Epithelial cell of esophagus (primary cell): ENCODE measurements at regions not wholly inside any gene's neighbourhood (a gene's known extent, or its start where the extent isn't known, plus 50 kb on each side); places are given as distances from the start of the nearest gene placed in this dataset.

Source experiments
- DNase-seq: peaks from one replicate; pipeline ENCODE4 v3.0.0; 2010; ENCODE audit warnings: low read depth
- H3K4me3 ChIP-seq: 2 replicates; pipeline ENCODE4 v1.5.1; 2011; ENCODE audit warnings: mild to moderate bottlenecking, low read length, control low read depth
- CTCF ChIP-seq: IDR thresholded peaks from 2 replicates; pipeline ENCODE4 v1.5.1; 2011; ENCODE audit warnings: low read depth, mild to moderate bottlenecking, low read length, control low read depth, inconsistent platforms; ENCODE audit not compliant: insufficient read depth; ENCODE audit errors: missing control alignments

- DNase-seq, result peak; percentile 91
- no peak overlapping the region for H3K4me3 ChIP-seq
- TF ChIP-seq CTCF, result peak; percentile 21
Observed at GRCh38 chr3:71972031-71972430, 187.1 kb upstream of the PROK2 start.

GRCh38 chr3:71968544-71968943, 183.6 kb upstream of the PROK2 start:
- DNase-seq, result no peak
- no peak for TF ChIP-seq CTCF
- H3K4me3 ChIP-seq, result no peak overlapping the region

- no peak for TF ChIP-seq CTCF
Observed at GRCh38 chr3:71966185-71966584, 181.2 kb upstream of the PROK2 start.

DNA sequence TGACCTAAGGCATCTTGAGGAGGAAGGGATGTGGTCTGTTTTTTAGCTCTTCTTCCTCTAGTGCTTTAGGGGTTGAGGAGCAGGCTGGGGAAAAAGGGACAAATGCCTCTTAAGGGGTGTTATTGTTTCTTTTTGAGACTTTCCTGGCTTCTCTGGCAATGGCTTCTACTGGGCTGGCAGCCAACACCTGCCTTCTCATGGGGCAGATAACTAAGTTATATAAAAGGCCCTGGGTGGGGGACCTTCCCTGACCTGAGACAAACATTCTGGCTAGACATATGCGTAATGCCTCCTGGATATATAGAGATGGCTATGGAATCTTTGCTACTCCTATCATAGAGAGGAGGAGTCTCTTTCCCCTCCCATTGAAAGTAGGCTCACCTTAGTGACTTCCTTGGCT, 179.2 kb upstream of the PROK2 start:
- no peak overlapping the region for H3K4me3 ChIP-seq
- TF ChIP-seq CTCF, result no peak
- no peak for DNase-seq

More at GRCh38 chr3:71966185-71966584, 181.2 kb upstream of the PROK2 start:
- no peak overlapping the region for H3K4me3 ChIP-seq
- DNase-seq, result no peak

GRCh38 chr3:71962561-71963240, 177.8 kb upstream of the PROK2 start:
- TF ChIP-seq CTCF, result no peak
- H3K4me3 ChIP-seq, result no peak overlapping the region
- peak; percentile 69 for DNase-seq

DNA sequence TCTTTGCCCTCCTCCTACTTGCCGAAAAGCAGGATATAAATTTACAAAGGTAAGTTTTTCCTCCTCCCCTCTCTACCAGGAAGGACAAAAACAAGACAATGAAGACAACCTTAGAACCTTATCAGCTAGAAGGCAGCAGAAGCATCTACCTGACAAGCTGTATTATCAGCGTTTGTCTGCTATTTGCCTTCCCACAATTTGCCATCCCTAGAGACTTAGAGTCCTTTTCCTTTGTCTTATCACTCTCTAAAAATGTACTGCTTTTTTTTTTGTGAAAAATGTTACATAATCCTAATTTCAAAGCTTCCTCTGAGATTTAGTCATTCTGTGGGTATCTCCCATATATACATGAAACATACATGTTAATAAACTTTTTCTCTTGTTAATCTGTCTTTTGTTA, 176.9 kb upstream of the PROK2 start:
- no peak overlapping the region for H3K4me3 ChIP-seq
- DNase-seq, result no peak
- no peak for TF ChIP-seq CTCF

DNA sequence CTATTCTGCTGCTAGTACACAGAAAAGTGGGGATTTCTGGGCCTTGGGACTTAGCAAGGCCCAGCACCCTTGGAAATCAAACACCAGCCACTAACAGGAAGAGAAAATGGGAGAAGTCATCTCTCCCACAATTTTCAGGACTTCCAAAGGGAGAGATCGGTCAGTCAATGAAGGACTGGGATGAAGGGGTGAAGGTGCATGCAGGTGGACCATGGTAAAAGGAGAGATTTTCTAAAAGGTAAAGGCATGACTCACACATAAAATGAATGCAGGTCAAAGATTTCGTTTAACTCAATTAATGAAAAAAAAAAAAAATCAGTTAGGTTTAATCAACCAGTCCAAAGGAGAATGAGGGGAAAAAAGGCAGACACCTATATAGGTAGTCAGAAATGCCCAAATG, 176.4 kb upstream of the PROK2 start:
- no peak for TF ChIP-seq CTCF

More for the DNA sequence above, 176.4 kb upstream of the PROK2 start:
- H3K4me3 ChIP-seq, result no peak overlapping the region
- no peak for DNase-seq
